ENCODE measurements at regions not wholly inside any gene's neighbourhood (a gene's known extent, or its start where the extent isn't known, plus 50 kb on each side); places are given as distances from the start of the nearest gene placed in this dataset.
"Not testable (repeated sequence)": the region's sequence is repeated elsewhere in the genome, so short reads cannot be mapped to it uniquely, and the experiment has no call there.

GRCh38 chr16:88202856-88203681, 179.7 kb upstream of the ZNF469 start:
- FAIRE-seq: not testable (repeated sequence)

- FAIRE-seq: not testable (repeated sequence)
These were observed 178.3 kb upstream of the ZNF469 start for GRCh38 chr16:88204131-88205110.

GRCh38 chr16:88205482-88205881, 177.3 kb upstream of the ZNF469 start:
- not testable (repeated sequence) for FAIRE-seq

- FAIRE-seq: not testable (repeated sequence)
These were observed 176.8 kb upstream of the ZNF469 start for GRCh38 chr16:88206006-88206405.

GRCh38 chr16:88206516-88206915, 176.2 kb upstream of the ZNF469 start:
- FAIRE-seq: not testable (repeated sequence)

GRCh38 chr16:88208112-88208511, 174.6 kb upstream of the ZNF469 start:
- FAIRE-seq: no peak

- FAIRE-seq: not testable (repeated sequence)
These were observed 174.0 kb upstream of the ZNF469 start for GRCh38 chr16:88208776-88209175.

GRCh38 chr16:88209579-88209978, 173.2 kb upstream of the ZNF469 start:
- not testable (repeated sequence) for FAIRE-seq

GRCh38 chr16:88213937-88214336, 168.8 kb upstream of the ZNF469 start:
- not testable (repeated sequence) for FAIRE-seq

GRCh38 chr16:88221001-88221761, 161.6 kb upstream of the ZNF469 start:
- FAIRE-seq: not testable (repeated sequence)

GRCh38 chr16:88223696-88224095, 159.1 kb upstream of the ZNF469 start:
- FAIRE-seq: not testable (repeated sequence)

GRCh38 chr16:88224131-88224898, 158.4 kb upstream of the ZNF469 start:
- not testable (repeated sequence) for FAIRE-seq

GRCh38 chr16:88225640-88226230, 157.0 kb upstream of the ZNF469 start:
- not testable (repeated sequence) for FAIRE-seq

- not testable (repeated sequence) for FAIRE-seq
These were observed 156.5 kb upstream of the ZNF469 start for GRCh38 chr16:88226302-88226701.

GRCh38 chr16:88227026-88227721, 155.6 kb upstream of the ZNF469 start:
- FAIRE-seq: not testable (repeated sequence)

- not testable (repeated sequence) for FAIRE-seq
These were observed 154.9 kb upstream of the ZNF469 start for GRCh38 chr16:88227722-88228482.

- not testable (repeated sequence) for FAIRE-seq
These were observed 154.0 kb upstream of the ZNF469 start for GRCh38 chr16:88228751-88229150.

GRCh38 chr16:88229710-88230109, 153.0 kb upstream of the ZNF469 start:
- FAIRE-seq: not testable (repeated sequence)

GRCh38 chr16:88230276-88230966, 152.3 kb upstream of the ZNF469 start:
- not testable (repeated sequence) for FAIRE-seq
